ENCODE measurements at regions not wholly inside any gene's neighbourhood (a gene's known extent, or its start where the extent isn't known, plus 50 kb on each side); places are given as distances from the start of the nearest gene placed in this dataset.

- peaks cover 5% of the 10 kb centered on the region for H3K4me1 Mint-ChIP-seq
- DNase-seq = no peak
- peaks cover 4% of the 10 kb centered on the region for H3K9me3 Mint-ChIP-seq
- H3K36me3 Mint-ChIP-seq (ENCODE audit: low read depth) = no peaks in the 10 kb centered on the region
- no peak overlapping the region for H3K4me3 Mint-ChIP-seq
- CTCF ChIA-PET = no interaction called here
- POLR2A ChIA-PET = no interaction called here
- H3K27me3 Mint-ChIP-seq = peaks cover 20% of the 10 kb centered on the region
- no peak overlapping the region for H3K27ac Mint-ChIP-seq
Measured at GRCh38 chr1:114302821-114303220, 149.2 kb upstream of the SYT6 start.

- ChIA-PET POLR2A (no interaction called here), CTCF (interaction anchor here (1.3 to 1.4 kb wide), 2 partner anchors 17 to 48 kb away, joined by 3 to 4 read pairs; no protein-coding TSS in a partner anchor)
- no peak for DNase-seq
- H3K36me3 Mint-ChIP-seq (ENCODE audit: low read depth) = no peaks in the 10 kb centered on the region
- no peak overlapping the region for H3K4me3 Mint-ChIP-seq
- H3K27me3 Mint-ChIP-seq = peaks cover 11% of the 10 kb centered on the region
- no peak overlapping the region for H3K27ac Mint-ChIP-seq
- peaks cover 5% of the 10 kb centered on the region for H3K4me1 Mint-ChIP-seq
- peaks cover 2% of the 10 kb centered on the region for H3K9me3 Mint-ChIP-seq
Measured at GRCh38 chr1:114299331-114299975, 145.8 kb upstream of the SYT6 start.

GRCh38 chr1:114298008-114298407, 144.3 kb upstream of the SYT6 start:
- Mint-ChIP-seq H3K27ac (no peak overlapping the region), H3K27me3 (peaks cover 11% of the 10 kb centered on the region), H3K4me3 (no peak overlapping the region), H3K36me3 (ENCODE audit: low read depth) (no peaks in the 10 kb centered on the region), H3K9me3 (peaks cover 2% of the 10 kb centered on the region), H3K4me1 (peaks cover 5% of the 10 kb centered on the region)
- ChIA-PET CTCF (interaction anchor here (0.5 kb wide), 1 partner anchor 15 kb away, joined by 3 read pairs; no protein-coding TSS in a partner anchor), POLR2A (no interaction called here)
- no peak for DNase-seq

GRCh38 chr1:114296413-114296812, 142.7 kb upstream of the SYT6 start:
- ChIA-PET CTCF (no interaction called here), POLR2A (no interaction called here)
- DNase-seq = no peak
- Mint-ChIP-seq H3K36me3 (ENCODE audit: low read depth) (no peaks in the 10 kb centered on the region), H3K9me3 (no peaks in the 10 kb centered on the region), H3K27me3 (peaks cover 11% of the 10 kb centered on the region), H3K27ac (no peak overlapping the region), H3K4me3 (no peak overlapping the region), H3K4me1 (peaks cover 3% of the 10 kb centered on the region)

GRCh38 chr1:114295321-114295720, 141.7 kb upstream of the SYT6 start:
- POLR2A ChIA-PET = no interaction called here
- CTCF ChIA-PET = no interaction called here
- Mint-ChIP-seq H3K27me3 (peaks cover 11% of the 10 kb centered on the region), H3K4me1 (no peaks in the 10 kb centered on the region), H3K9me3 (no peaks in the 10 kb centered on the region), H3K36me3 (ENCODE audit: low read depth) (no peaks in the 10 kb centered on the region), H3K27ac (no peak overlapping the region), H3K4me3 (no peak overlapping the region)
- no peak for DNase-seq

GRCh38 chr1:114292835-114293234, 139.2 kb upstream of the SYT6 start:
- POLR2A ChIA-PET = no interaction called here
- no peak overlapping the region for H3K27ac Mint-ChIP-seq
- CTCF ChIA-PET = interaction anchor here (0.9 kb wide), 1 partner anchor 53 kb away, joined by 3 read pairs; no protein-coding TSS in a partner anchor
- no peaks in the 10 kb centered on the region for H3K36me3 Mint-ChIP-seq (ENCODE audit: low read depth)
- no peaks in the 10 kb centered on the region for H3K9me3 Mint-ChIP-seq
- DNase-seq = no peak
- no peak overlapping the region for H3K4me3 Mint-ChIP-seq
- no peaks in the 10 kb centered on the region for H3K4me1 Mint-ChIP-seq
- peaks cover 1% of the 10 kb centered on the region for H3K27me3 Mint-ChIP-seq

- no peak overlapping the region for H3K27ac Mint-ChIP-seq
Measured at GRCh38 chr1:114292194-114292593, 138.5 kb upstream of the SYT6 start.

GRCh38 chr1:114290776-114291175, 137.1 kb upstream of the SYT6 start:
- Mint-ChIP-seq H3K4me1 (no peaks in the 10 kb centered on the region), H3K36me3 (ENCODE audit: low read depth) (no peaks in the 10 kb centered on the region), H3K27me3 (peaks cover 1% of the 10 kb centered on the region), H3K9me3 (no peaks in the 10 kb centered on the region), H3K27ac (no peak overlapping the region), H3K4me3 (no peak overlapping the region)
- no peak for DNase-seq
- POLR2A ChIA-PET = no interaction called here
- CTCF ChIA-PET = interaction anchor here (1.1 kb wide), 1 partner anchor 8 kb away, joined by 4 read pairs; no protein-coding TSS in a partner anchor

More at GRCh38 chr1:114292194-114292593, 138.5 kb upstream of the SYT6 start:
- no peaks in the 10 kb centered on the region for H3K36me3 Mint-ChIP-seq (ENCODE audit: low read depth)
- no peaks in the 10 kb centered on the region for H3K9me3 Mint-ChIP-seq
- no peaks in the 10 kb centered on the region for H3K4me1 Mint-ChIP-seq
- no peak overlapping the region for H3K4me3 Mint-ChIP-seq
- no peak for DNase-seq
- ChIA-PET CTCF (interaction anchor here (0.9 kb wide), 1 partner anchor 54 kb away, joined by 3 read pairs; no protein-coding TSS in a partner anchor), POLR2A (no interaction called here)
- peaks cover 1% of the 10 kb centered on the region for H3K27me3 Mint-ChIP-seq

GRCh38 chr1:114290341-114290740, 136.7 kb upstream of the SYT6 start:
- DNase-seq = no peak
- Mint-ChIP-seq H3K4me1 (no peaks in the 10 kb centered on the region), H3K36me3 (ENCODE audit: low read depth) (no peaks in the 10 kb centered on the region), H3K27ac (no peak overlapping the region), H3K4me3 (no peak overlapping the region), H3K9me3 (no peaks in the 10 kb centered on the region), H3K27me3 (peaks cover under 1% of the 10 kb centered on the region)
- POLR2A ChIA-PET = no interaction called here
- CTCF ChIA-PET = interaction anchor here (0.6 kb wide), 1 partner anchor 469 kb away, joined by 3 read pairs; no protein-coding TSS in a partner anchor

GRCh38 chr1:114289824-114290223, 136.2 kb upstream of the SYT6 start:
- Mint-ChIP-seq H3K4me1 (no peaks in the 10 kb centered on the region), H3K9me3 (no peaks in the 10 kb centered on the region), H3K27ac (no peak overlapping the region), H3K4me3 (no peak overlapping the region), H3K36me3 (ENCODE audit: low read depth) (no peaks in the 10 kb centered on the region), H3K27me3 (no peaks in the 10 kb centered on the region)
- DNase-seq = no peak
- POLR2A ChIA-PET = no interaction called here
- CTCF ChIA-PET = interaction anchor here (0.6 kb wide), 1 partner anchor 469 kb away, joined by 3 read pairs; no protein-coding TSS in a partner anchor

- Mint-ChIP-seq H3K27ac (no peak overlapping the region), H3K4me3 (no peak overlapping the region), H3K36me3 (ENCODE audit: low read depth) (no peaks in the 10 kb centered on the region), H3K4me1 (no peaks in the 10 kb centered on the region), H3K9me3 (no peaks in the 10 kb centered on the region), H3K27me3 (no peaks in the 10 kb centered on the region)
- no peak for DNase-seq
- POLR2A ChIA-PET = no interaction called here
- CTCF ChIA-PET = no interaction called here
Measured at GRCh38 chr1:114289306-114289705, 135.6 kb upstream of the SYT6 start.

GRCh38 chr1:114286960-114287359, 133.3 kb upstream of the SYT6 start:
- H3K4me1 Mint-ChIP-seq = no peaks in the 10 kb centered on the region
- ChIA-PET CTCF (no interaction called here), POLR2A (no interaction called here)
- H3K9me3 Mint-ChIP-seq = no peaks in the 10 kb centered on the region
- no peak overlapping the region for H3K27ac Mint-ChIP-seq
- no peaks in the 10 kb centered on the region for H3K27me3 Mint-ChIP-seq
- no peaks in the 10 kb centered on the region for H3K36me3 Mint-ChIP-seq (ENCODE audit: low read depth)
- no peak for DNase-seq
- H3K4me3 Mint-ChIP-seq = no peak overlapping the region

GRCh38 chr1:114286179-114286578, 132.5 kb upstream of the SYT6 start:
- H3K27me3 Mint-ChIP-seq = no peaks in the 10 kb centered on the region
- ChIA-PET POLR2A (no interaction called here), CTCF (no interaction called here)
- no peak for DNase-seq
- no peak overlapping the region for H3K4me3 Mint-ChIP-seq
- H3K9me3 Mint-ChIP-seq = no peaks in the 10 kb centered on the region
- no peaks in the 10 kb centered on the region for H3K4me1 Mint-ChIP-seq
- no peaks in the 10 kb centered on the region for H3K36me3 Mint-ChIP-seq (ENCODE audit: low read depth)
- no peak overlapping the region for H3K27ac Mint-ChIP-seq

Measured in activated CD4-positive, alpha-beta T cell treated with anti-CD3 and anti-CD28 coated beads, Interleukin-2, amount 10 ng/mL, durations not matched to agents 7 days and 5 days (primary cell).